GM20000 (cell line): ENCODE measurements at regions not wholly inside any gene's neighbourhood (a gene's known extent, or its start where the extent isn't known, plus 50 kb on each side); places are given as distances from the start of the nearest gene placed in this dataset.
"Not testable (repeated sequence)": the region's sequence is repeated elsewhere in the genome, so short reads cannot be mapped to it uniquely, and the experiment has no call there.

Experiments
- DNase-seq: peaks from one replicate; pipeline ENCODE4 v3.0.0; 2012; ENCODE audit warnings: low spot score
- TF ChIP-seq, protein P1 (sequence below): IDR thresholded peaks from 2 replicates; pipeline ENCODE4 v1.5.1; 2012; ENCODE audit warnings: mild to moderate bottlenecking, control low read depth; ENCODE audit errors: extremely low read depth, missing control alignments

DNA sequence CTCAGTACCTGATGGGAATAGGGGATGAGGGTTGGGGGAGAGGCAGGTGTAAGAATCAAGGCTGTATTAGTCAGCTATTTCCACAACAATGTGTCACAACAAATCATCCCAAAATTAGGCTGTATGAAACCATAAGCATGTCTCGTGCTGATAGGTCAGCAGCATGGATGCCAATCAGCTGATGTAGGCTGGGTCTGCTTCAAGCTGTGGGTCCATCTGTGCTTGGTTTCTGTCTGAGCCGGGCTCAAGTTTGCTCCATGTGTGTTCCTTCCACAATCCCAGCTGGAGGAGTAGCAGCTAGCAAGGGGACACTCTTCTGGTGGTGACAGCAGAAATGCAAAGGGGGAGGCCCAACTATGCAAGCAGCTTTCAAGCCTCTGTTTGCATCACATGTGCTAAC, 97.9 kb upstream of the ZNF746 start:
- no peak for DNase-seq
- TF ChIP-seq, protein P1, sequence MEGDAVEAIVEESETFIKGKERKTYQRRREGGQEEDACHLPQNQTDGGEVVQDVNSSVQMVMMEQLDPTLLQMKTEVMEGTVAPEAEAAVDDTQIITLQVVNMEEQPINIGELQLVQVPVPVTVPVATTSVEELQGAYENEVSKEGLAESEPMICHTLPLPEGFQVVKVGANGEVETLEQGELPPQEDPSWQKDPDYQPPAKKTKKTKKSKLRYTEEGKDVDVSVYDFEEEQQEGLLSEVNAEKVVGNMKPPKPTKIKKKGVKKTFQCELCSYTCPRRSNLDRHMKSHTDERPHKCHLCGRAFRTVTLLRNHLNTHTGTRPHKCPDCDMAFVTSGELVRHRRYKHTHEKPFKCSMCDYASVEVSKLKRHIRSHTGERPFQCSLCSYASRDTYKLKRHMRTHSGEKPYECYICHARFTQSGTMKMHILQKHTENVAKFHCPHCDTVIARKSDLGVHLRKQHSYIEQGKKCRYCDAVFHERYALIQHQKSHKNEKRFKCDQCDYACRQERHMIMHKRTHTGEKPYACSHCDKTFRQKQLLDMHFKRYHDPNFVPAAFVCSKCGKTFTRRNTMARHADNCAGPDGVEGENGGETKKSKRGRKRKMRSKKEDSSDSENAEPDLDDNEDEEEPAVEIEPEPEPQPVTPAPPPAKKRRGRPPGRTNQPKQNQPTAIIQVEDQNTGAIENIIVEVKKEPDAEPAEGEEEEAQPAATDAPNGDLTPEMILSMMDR, result no peak

DNA sequence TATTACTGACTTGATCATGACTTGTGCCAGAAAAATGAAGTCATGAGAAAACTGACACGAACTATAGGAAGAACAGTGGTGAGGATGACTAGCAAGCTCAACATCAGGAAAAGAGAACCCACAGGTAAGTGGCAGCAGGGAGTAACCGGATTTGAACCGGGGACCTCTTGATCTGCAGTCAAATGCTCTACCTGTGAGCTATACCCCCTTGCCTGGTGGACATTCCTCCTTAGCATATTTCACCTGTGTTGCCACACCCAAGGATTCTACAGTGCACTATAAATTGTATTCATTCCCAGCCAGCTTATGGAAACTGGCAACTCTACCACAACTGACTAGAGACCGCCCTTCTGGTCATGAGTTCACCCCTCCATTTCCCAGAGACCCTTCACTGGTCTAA, 97.5 kb upstream of the ZNF746 start:
- TF ChIP-seq, protein P1, result no peak
- DNase-seq, result no peak

DNA sequence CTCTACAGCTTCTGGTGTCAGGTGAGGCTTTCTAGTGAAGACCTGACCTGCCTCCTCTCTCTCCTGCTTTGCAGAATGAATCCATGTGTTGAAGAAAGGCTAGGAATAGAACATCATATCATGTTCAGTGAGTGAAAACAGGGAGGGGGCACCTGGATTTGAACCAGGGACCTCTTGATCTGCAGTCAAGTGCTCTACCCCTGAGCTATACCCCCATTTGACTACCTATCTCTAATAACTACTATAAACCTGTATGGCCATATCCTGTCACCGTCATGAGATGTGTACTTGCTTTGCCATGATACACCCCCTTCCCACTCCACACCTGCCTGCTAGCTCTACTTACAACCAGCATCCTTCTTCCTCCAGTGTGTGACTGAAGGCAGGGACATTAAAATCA, 91.3 kb upstream of the ZNF746 start:
- TF ChIP-seq, protein P1, result no peak
- no peak for DNase-seq

DNA sequence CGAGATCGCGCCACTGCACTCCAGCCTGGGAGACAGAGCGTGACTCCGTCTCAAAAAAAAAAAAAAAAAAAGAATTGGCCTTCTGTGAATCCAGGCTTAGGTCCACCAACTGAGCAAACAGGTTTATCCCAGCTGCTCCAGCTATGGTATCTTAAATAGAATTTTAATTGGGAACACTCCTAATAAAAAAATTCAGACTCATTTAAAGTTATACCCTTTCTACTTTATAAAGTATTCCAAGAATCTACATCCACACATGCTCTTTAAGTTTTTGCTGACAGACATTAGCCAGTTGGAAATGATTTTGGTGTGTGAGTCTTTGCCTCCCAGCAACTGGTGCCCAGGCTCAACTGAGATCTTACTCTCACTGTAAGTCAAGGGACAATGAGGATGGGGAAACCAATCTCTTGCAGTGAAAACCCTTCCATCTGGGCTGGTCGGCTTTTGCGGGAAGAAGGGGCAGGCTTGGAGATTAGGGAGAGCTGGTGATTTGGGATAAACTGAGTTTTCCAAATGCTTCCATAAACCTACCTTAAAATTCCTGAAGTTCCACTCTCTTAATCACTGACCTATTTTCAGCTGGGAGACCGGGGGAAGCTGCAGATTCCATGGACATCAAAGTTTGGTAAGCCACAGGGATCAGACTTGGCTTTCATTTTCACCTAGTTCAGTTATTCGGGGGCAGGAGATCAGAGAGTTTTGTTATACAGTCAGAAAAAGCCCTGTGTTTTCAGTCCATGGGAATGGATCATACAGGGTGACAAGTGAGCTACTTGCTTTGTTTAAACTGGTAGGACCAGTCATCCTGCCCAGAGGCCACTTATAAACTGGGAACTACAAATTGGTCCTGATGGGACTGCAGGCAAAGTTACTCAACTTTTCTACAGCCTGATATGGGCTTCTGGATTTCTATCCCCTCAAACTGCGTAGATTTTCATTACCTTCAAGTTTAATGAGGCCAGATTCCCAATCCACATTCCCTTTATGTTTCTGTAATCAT, 89.3 kb upstream of the ZNF746 start:
- DNase-seq, result no peak
- TF ChIP-seq, protein P1, result no peak

DNA sequence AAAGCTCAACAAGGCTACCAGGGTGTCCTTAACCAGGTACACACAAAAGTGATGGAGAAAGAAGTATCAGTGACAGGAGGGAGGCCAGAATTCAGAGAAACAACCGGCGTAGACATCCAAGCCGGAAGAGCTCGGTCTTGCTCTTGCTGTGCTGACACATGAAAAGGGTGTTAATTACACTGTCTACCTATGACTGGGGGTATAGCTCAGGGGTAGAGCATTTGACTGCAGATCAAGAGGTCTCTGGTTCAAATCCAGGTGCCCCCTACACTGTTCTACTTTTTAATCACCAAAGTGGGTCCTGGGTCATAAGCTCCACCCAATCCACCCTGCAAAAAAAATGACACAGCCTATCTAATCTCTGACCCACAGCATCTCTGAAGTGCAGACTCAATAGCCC, 86.9 kb upstream of the ZNF746 start:
- TF ChIP-seq, protein P1, result no peak
- no peak for DNase-seq

DNA sequence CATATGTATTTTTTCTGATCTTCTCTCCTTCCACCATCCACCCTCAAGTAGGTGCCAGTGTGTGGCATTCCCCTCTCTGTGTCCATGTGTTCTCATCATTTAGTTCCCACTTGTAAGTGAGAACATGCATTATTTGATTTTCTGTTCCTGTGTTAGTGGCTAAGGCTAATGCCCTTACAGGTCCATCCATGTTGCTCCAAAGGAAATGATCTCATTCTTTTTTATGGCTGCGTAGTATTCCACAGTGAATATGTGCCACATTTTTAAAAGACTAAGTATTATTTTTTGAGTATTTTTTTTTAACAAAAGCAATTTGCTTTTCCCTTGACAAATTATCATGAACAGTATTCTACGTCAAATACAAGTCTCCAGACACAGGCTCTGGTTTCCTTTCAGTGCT, 86.4 kb upstream of the ZNF746 start:
- TF ChIP-seq, protein P1, result no peak
- DNase-seq, result no peak

DNA sequence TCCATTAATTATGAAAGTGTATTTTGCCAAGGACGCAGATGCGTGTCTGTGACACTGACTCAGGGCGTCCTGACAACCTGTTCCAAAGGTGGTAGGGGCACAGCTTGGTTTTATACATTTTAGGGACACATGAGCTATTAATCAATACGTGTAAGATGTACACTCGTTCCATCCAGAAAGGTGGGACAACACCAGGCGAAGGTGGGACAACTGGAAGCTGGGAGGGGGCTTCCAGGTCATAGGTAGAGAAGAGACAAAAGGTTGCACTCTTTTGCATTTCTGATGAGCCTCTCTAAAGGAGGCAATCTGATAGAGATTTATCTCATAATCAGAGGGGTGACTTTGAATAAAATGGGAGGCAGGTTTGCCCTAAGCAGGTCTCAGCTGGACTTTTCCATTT, 82.7 kb upstream of the ZNF746 start:
- DNase-seq, result no peak
- TF ChIP-seq, protein P1, result no peak

DNA sequence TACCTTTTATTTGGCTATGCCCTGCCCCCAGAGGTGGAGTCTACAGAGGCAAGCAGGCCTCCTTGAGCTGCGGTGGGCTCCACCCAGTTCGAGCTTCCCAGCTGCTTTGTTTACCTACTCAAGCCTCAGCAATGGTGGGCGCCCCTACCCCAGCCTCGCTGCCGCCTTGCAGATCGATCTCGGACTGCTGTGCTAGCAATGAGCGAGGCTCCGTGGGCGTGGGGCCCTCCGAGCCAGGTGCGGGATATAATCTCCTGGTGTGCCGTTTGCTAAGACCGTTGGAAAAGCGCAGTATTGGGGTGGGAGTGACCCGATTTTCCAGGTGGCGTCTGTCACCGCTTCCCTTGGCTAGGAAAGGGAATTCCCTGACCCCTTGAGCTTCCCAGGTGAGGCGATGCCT, 81.8 kb upstream of the ZNF746 start:
- not testable (repeated sequence) for DNase-seq

DNA sequence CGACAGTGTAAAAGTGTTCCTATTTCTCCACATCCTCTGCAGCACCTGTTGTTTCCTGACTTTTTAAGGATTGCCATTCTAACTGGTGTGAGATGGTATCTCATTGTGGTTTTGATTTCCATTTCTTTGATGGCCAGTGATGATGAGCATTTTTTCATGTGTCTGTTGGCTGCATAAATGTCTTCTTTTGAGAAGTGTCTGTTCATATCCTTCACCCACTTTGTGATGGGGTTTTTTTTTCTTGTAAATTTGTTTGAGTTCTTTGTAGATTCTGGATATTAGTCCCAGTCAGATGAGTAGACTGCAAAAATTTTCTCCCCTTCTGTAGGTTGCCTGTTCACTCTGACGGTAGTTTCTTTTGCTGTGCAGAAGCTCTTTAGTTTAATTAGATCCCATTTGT, 76.8 kb upstream of the ZNF746 start:
- not testable (repeated sequence) for DNase-seq
